ENCODE measurements at regions not wholly inside any gene's neighbourhood (a gene's known extent, or its start where the extent isn't known, plus 50 kb on each side); places are given as distances from the start of the nearest gene placed in this dataset.

DNA sequence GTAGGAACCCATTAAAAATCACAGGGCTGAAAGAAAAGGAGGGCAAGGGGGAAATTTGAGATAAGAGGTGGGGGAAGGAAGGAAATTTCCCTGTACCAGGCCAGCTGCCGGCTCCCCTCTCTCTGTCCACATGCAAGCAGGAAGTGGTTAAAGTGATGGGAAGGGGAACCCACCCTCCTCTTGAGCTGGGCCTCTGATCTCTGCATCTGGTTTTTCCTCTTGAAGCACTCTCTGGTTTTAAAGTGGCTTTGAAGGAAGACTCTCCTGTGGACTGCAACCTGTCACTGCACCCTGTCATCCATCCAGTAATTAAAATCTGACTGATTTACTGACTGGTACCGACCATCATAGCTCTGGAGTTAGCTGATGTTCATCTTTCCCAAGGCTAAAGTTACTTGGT is 239.6 kb downstream of the TSHZ3 start (continued):
- TF ChIP-seq EP300 (IDR thresholded peaks at IDR 0.05; ENCODE audit: borderline replicate concordance in 1 of 2, low read depth in 2 of 2, low read length in 2 of 2) (no peak), KDM1A (IDR thresholded peaks at IDR 0.05; ENCODE audit: borderline replicate concordance, low read length) (no peak), KDM5A (IDR thresholded peaks at IDR 0.05; ENCODE audit: low read length) (no peak), BCL11A (IDR thresholded peaks at IDR 0.05; ENCODE audit: low read depth in 2 of 2, low read length in 2 of 2) (no peak), POLR2A (IDR thresholded peaks at IDR 0.05; ENCODE audit: control extremely low read depth in 1 of 2, low read depth in 2 of 2, low read length in 2 of 2) (no peak), JUND (IDR thresholded peaks at IDR 0.05; ENCODE audit: low read length) (no peak)
